ENCODE measurements at regions not wholly inside any gene's neighbourhood (a gene's known extent, or its start where the extent isn't known, plus 50 kb on each side); places are given as distances from the start of the nearest gene placed in this dataset.

DNA sequence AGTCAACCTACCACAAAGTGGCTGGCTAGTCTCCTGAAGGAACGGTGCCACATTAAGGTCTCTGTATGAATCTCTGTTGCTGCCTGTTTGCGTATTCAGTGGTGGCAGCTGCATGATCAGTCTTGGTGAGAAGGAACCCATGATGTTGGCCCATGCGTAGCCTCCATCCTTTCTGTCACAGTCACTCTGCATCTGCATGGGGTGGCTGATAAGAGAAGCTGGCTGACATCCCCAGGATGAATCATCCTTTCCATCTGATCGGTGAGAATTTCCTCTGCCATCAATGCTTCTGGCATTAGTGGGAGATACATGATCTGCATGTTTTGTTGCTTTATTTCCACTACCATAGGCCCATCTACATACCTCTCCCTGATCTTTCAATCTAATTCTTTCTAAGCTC is 199.0 kb upstream of the NECTIN1 start:
- H3K4me3 ChIP-seq, result no peak overlapping the region
- H3K79me2 ChIP-seq (replicated peaks; ENCODE audit: insufficient read depth), result no peaks in the 10 kb centered on the region
- Mint-ChIP-seq H3K4me3 (no peak overlapping the region), H3K9me3 (no peaks in the 10 kb centered on the region), H3K27ac (no peak overlapping the region), H3K4me1 (peaks cover 2% of the 10 kb centered on the region), H3K27me3 (ENCODE audit: insufficient read depth, low read depth, poor library complexity) (peaks cover 3% of the 10 kb centered on the region), H3K36me3 (ENCODE audit: low read depth) (no peaks in the 10 kb centered on the region)
- H3K4me2 ChIP-seq, result no peak overlapping the region
- DNase-seq (ENCODE audit: low spot score), result no peak
- H3K36me3 ChIP-seq (ENCODE audit: insufficient read depth), result no peaks in the 10 kb centered on the region
- TF ChIP-seq, protein P1, sequence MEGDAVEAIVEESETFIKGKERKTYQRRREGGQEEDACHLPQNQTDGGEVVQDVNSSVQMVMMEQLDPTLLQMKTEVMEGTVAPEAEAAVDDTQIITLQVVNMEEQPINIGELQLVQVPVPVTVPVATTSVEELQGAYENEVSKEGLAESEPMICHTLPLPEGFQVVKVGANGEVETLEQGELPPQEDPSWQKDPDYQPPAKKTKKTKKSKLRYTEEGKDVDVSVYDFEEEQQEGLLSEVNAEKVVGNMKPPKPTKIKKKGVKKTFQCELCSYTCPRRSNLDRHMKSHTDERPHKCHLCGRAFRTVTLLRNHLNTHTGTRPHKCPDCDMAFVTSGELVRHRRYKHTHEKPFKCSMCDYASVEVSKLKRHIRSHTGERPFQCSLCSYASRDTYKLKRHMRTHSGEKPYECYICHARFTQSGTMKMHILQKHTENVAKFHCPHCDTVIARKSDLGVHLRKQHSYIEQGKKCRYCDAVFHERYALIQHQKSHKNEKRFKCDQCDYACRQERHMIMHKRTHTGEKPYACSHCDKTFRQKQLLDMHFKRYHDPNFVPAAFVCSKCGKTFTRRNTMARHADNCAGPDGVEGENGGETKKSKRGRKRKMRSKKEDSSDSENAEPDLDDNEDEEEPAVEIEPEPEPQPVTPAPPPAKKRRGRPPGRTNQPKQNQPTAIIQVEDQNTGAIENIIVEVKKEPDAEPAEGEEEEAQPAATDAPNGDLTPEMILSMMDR (conservative IDR thresholded peaks at IDR 0.05; ENCODE audit: low read depth in 2 of 2), result no peak
- TF ChIP-seq CREB1 (CRISPR knock-in tag; IDR thresholded peaks at IDR 0.05; ENCODE audit: low read depth) (no peak), STAT1 (IDR thresholded peaks at IDR 0.05; ENCODE audit: unreplicated experiment) (no peak), ZNF331 (CRISPR knock-in tag; IDR thresholded peaks at IDR 0.05; ENCODE audit: low read depth) (no peak), EZH2 (IDR thresholded peaks at IDR 0.05; ENCODE audit: low read depth, unreplicated experiment) (no peak)
- TF ChIP-seq, protein P2, sequence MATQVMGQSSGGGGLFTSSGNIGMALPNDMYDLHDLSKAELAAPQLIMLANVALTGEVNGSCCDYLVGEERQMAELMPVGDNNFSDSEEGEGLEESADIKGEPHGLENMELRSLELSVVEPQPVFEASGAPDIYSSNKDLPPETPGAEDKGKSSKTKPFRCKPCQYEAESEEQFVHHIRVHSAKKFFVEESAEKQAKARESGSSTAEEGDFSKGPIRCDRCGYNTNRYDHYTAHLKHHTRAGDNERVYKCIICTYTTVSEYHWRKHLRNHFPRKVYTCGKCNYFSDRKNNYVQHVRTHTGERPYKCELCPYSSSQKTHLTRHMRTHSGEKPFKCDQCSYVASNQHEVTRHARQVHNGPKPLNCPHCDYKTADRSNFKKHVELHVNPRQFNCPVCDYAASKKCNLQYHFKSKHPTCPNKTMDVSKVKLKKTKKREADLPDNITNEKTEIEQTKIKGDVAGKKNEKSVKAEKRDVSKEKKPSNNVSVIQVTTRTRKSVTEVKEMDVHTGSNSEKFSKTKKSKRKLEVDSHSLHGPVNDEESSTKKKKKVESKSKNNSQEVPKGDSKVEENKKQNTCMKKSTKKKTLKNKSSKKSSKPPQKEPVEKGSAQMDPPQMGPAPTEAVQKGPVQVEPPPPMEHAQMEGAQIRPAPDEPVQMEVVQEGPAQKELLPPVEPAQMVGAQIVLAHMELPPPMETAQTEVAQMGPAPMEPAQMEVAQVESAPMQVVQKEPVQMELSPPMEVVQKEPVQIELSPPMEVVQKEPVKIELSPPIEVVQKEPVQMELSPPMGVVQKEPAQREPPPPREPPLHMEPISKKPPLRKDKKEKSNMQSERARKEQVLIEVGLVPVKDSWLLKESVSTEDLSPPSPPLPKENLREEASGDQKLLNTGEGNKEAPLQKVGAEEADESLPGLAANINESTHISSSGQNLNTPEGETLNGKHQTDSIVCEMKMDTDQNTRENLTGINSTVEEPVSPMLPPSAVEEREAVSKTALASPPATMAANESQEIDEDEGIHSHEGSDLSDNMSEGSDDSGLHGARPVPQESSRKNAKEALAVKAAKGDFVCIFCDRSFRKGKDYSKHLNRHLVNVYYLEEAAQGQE (IDR thresholded peaks at IDR 0.05; ENCODE audit: unreplicated experiment), result no peak
- no peaks in the 10 kb centered on the region for H4K20me1 ChIP-seq (replicated peaks; ENCODE audit: insufficient read depth)
- H3K27ac ChIP-seq (ENCODE audit: low read depth), result no peak overlapping the region
- H3K4me1 ChIP-seq (ENCODE audit: insufficient read depth), result no peaks in the 10 kb centered on the region; the same call in 1 of the 2 replicates
- no peaks in the 10 kb centered on the region for H3F3A ChIP-seq (replicated peaks; ENCODE audit: low read depth)
- H2AFZ ChIP-seq, result no peak overlapping the region
- peaks cover 8% of the 10 kb centered on the region for H3K9me2 ChIP-seq (ENCODE audit: insufficient read depth)
- H3K27me3 ChIP-seq (ENCODE audit: insufficient read depth), result no peaks in the 10 kb centered on the region
- ATAC-seq, result no peak

DNA sequence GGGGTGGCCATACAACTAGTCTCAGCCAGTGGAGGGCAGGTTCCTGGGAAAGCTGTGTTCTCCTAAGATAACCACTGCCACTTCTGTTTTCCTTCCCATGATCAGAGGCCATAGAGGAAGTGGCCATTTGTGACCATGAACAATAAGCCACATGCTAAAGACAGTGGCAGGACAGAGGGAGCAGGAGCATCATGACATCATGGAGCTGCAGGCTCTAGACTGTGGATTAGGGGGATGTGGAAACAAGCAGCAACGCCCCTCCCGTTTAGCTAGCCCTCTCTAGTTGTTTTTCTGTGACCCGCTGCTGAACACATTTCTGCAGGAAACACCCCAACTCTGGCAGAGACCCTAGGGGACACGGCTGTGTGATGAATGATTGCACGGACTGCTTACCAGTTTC is 195.0 kb upstream of the NECTIN1 start:
- Histone ChIP-seq H3K4me2 (no peak overlapping the region), H3K9me2 (ENCODE audit: insufficient read depth) (no peaks in the 10 kb centered on the region), H3F3A (replicated peaks; ENCODE audit: low read depth) (no peaks in the 10 kb centered on the region), H3K27ac (ENCODE audit: low read depth) (no peak overlapping the region), H3K79me2 (replicated peaks; ENCODE audit: insufficient read depth) (no peaks in the 10 kb centered on the region), H3K4me1 (ENCODE audit: insufficient read depth) (no peaks in the 10 kb centered on the region), H3K27me3 (ENCODE audit: insufficient read depth) (no peaks in the 10 kb centered on the region), H3K36me3 (ENCODE audit: insufficient read depth) (no peaks in the 10 kb centered on the region), H3K4me3 (no peak overlapping the region), H4K20me1 (replicated peaks; ENCODE audit: insufficient read depth) (no peaks in the 10 kb centered on the region), H2AFZ (no peak overlapping the region)
- Mint-ChIP-seq H3K27ac (no peak overlapping the region), H3K4me1 (peaks cover 20% of the 10 kb centered on the region), H3K9me3 (no peaks in the 10 kb centered on the region), H3K36me3 (ENCODE audit: low read depth) (no peaks in the 10 kb centered on the region), H3K4me3 (no peak overlapping the region), H3K27me3 (ENCODE audit: insufficient read depth, low read depth, poor library complexity) (peaks cover 5% of the 10 kb centered on the region)
- DNase-seq (ENCODE audit: low spot score), result no peak
- TF ChIP-seq, protein P2 (IDR thresholded peaks at IDR 0.05; ENCODE audit: unreplicated experiment), result no peak
- TF ChIP-seq ZNF331 (CRISPR knock-in tag; IDR thresholded peaks at IDR 0.05; ENCODE audit: low read depth), result no peak
- TF ChIP-seq, protein P1 (conservative IDR thresholded peaks at IDR 0.05; ENCODE audit: low read depth in 2 of 2), result no peak
- no peak for ATAC-seq
